ENCODE measurements at regions not wholly inside any gene's neighbourhood (a gene's known extent, or its start where the extent isn't known, plus 50 kb on each side); places are given as distances from the start of the nearest gene placed in this dataset.

DNA sequence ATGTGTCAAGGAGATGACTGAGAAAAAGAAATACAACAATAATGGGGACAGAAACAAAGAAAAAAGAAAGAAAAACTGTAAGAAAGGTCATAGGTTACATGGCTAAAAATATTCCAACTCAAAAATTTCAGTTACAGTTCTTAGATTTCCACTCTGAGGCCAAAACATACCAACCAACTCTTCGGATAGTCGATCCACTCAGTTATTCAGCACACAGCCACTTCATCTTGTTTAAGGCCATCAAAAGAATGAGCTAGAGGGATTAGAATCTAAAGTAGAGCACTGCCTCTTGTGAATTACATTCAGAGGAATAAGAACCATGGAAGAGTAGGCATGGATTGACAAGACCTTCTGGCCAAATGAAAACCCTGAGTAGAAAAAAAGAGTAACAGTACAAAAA is 277.0 kb downstream of the MRPL39 start:
- peak; percentile 22 for DNase-seq (ENCODE audit: low read depth, low spot score)

DNA sequence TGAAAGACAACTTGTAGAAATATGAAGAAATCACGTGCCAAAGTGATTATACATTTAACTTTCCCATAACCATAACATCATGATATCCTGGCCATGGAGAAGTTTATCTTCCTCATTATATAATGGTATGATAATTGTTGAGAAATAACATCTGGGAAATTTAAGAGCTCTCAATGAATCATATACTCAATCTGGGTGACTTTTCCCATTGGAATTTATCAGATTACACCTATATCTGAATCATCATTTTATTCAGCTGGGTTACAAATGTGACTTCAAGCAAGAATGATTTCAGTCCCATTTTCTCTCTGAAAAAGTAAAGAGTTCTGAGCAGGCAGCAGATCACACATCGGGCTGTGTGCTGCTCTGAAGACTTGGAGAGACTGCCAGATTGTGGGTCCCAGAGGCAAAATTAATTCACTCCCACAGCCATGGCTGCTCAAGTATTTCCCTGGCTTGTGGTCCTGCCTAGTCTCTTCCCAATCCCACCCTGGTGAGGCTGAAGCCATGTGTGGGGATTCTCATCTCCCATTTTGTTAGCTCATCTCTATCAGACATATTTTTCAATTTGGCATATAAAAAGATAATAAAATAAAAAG is 278.0 kb downstream of the MRPL39 start:
- DNase-seq (ENCODE audit: low read depth, low spot score) = peak; percentile 28

GRCh38 chr21:25328736-25329135 is 278.5 kb downstream of the MRPL39 start:
- DNase-seq (ENCODE audit: low read depth, low spot score) = no peak

GRCh38 chr21:25326181-25326580 is 281.1 kb downstream of the MRPL39 start:
- no peak for DNase-seq (ENCODE audit: low read depth, low spot score)

DNA sequence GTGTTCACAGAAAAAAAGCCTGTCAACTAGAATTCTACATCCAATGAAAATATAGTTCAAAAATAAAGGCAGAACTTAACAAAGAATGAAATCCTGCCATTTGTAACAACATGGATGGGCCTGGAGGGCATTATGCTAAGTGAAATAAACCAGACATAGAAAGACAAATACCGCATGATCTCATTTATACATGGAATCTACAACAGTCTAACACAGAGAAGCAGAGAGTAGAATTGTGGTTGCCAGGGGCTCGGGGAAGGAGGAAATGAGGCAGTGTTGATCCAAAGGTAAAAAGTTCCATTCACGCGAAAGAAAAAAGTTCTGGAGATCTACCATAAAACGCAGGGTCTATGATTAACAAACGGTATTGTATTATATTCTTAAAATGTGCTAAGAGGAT is 282.6 kb downstream of the MRPL39 start:
- DNase-seq (ENCODE audit: low read depth, low spot score) = peak; percentile 48

GRCh38 chr21:25323356-25323949 is 283.8 kb downstream of the MRPL39 start:
- DNase-seq (ENCODE audit: low read depth, low spot score) = no peak

GRCh38 chr21:25314247-25314646 is 293.0 kb downstream of the MRPL39 start:
- no peak for DNase-seq (ENCODE audit: low read depth, low spot score)

- peak; percentile 47 for DNase-seq (ENCODE audit: low read depth, low spot score)
Measured at GRCh38 chr21:25313829-25314228, 293.5 kb downstream of the MRPL39 start.

GRCh38 chr21:25307489-25307888 is 299.8 kb downstream of the MRPL39 start:
- DNase-seq (ENCODE audit: low read depth, low spot score) = peak; percentile 55

DNA sequence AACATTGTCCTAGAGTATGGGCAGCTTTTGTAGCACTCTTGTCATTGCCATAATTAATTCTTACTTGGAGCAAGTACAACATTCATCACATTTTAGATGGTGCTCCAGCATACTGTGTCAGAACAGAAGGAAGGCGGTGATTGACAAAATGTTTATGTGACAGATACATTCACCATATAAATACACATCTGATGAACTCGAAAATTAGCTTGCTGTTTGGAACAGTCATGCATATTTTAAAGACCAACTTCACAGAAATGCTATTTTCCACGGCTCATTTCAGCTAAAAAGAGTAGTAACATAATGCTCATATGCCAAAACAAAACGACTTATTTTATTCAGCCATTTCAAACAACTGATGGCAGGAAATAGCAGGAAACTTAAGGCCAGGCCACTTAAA is 302.7 kb downstream of the MRPL39 start:
- DNase-seq (ENCODE audit: low read depth, low spot score) = no peak

DNA sequence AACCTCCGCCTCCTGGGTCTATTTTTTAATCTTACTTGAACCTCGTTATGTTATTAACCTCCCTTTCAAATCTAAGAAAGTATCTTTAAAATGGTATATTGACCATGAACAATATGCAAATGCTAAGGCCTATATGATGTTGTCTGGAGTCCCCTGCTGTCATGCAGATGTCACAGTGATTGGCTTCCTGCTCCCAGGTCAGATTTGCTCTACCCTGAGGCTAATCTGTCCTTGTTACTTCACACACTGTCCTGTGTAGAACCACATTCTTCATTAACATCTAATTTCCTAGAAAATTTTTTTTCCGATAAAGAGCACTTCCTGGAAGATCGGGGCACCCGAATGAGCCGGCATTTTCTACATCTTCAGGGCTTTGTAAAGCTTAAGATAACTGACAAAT is 306.6 kb downstream of the MRPL39 start:
- no peak for DNase-seq (ENCODE audit: low read depth, low spot score)

- DNase-seq (ENCODE audit: low read depth, low spot score) = peak; percentile 46
Measured at GRCh38 chr21:25298512-25299491, 308.5 kb downstream of the MRPL39 start.

DNA sequence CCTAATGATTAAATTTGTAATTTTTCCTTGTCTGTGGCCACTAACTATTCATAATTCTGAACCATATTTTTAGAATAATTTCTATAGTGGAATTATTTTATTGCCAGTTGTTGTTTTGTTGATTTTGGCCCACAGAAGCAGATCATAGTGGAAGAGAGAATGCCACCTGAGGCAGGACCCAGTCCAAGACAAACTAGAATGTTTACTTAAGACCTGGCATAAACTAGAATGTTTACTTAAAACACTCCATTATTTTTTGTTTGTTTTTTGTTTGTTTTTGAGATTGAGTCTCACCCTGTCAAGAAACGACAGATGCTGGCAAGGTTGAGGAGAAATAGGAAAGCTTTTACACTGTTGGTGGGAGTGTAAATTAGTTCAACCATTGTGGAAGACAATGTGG is 310.2 kb downstream of the MRPL39 start:
- DNase-seq (ENCODE audit: low read depth, low spot score) = no peak

DNA sequence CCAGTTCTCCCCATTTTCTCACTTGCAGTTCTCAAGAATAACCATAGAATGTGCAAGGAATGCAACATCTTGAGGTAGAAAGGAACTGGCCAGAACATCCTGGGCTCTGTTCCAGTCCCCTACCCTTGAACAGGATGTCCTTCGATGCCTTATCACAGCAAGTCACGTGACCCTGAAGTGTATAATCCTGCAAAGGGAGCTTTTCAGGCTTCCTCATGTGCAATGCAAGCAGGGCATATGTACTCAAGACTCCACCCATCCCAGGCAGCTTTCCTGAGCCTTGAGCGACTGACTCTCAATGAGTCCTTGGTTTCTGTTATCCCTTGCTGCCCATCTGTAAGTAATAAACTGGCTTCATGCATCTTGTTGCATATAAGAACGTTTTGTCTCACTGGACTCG is 311.0 kb downstream of the MRPL39 start:
- no peak for DNase-seq (ENCODE audit: low read depth, low spot score)

DNA sequence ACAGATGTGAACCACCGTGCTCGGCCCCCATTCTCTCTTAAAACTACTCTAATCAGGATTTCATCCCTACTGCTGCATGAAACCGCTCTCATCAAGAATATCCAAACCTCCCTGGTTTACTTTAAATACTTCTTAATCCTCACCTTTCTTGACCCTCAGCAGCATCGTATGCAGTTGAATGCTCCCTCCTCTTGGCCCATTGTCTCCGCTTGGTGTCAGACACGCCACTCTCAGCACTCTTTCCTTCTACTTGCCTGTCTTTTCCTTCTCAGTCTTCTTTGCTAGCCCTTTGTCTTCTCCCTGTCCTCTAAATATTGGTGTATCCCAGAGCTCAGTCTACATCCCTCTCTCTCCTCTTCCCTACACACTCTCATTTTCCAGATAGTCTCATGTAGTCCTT is 314.9 kb downstream of the MRPL39 start:
- DNase-seq (ENCODE audit: low read depth, low spot score) = no peak

DNA sequence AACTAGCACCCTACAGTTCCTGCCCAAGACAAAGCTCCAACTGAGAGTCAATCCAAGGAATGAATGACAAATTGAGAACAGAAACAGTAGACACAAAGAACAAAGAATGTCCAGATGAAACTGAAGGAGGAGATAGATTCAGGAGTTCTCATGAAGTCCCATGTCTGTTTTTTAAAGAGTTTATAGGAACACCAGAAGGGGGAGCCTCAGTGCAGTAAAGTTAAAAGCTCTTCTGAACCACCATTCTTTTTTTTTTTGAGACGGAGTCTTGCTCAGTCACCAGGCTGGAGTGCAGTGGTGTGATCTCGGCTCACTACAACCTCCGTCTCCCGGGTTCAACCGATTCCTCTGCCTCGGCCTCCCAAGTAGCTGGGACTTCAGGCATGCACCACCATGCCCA is 323.6 kb downstream of the MRPL39 start:
- peak; percentile 12 for DNase-seq (ENCODE audit: low read depth, low spot score)

DNA sequence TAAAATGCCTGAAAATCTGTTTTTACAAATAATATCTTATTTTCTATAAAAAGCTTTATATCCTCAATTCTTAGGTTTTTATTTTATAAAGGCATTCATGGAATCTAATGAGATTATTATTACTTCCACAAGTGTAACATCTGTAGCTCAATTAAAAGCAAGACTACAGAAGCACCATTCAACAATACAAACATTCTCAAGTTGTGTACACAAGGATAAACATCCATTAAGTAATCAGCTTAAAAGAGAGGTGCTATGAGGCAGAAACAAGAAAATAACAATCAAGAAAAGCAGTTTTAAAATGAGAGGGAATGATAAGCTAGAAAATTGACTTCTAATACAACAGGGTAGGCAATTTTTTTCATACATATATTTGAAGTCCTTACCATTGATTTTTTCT is 326.1 kb downstream of the MRPL39 start:
- DNase-seq (ENCODE audit: low read depth, low spot score) = no peak

DNA sequence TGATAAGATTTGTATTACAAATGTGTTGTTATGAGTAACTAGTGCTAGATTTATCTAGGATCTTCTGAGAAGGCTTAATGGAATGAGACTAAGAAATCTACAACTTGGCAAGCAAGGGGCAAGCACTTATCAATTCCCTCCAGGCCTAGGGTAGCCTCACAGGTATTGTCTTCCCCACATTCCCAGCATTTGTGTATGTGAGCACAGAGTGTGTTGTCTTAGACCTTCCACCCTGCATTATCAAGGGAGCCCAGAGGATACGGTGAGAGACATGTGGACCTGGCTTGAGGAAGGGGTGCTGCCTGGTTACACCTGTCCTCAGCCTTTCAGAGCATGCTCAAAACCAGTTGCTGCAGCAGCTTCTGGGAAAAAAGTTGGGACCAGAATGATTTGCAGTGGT is 327.2 kb downstream of the MRPL39 start:
- DNase-seq (ENCODE audit: low read depth, low spot score) = no peak

DNA sequence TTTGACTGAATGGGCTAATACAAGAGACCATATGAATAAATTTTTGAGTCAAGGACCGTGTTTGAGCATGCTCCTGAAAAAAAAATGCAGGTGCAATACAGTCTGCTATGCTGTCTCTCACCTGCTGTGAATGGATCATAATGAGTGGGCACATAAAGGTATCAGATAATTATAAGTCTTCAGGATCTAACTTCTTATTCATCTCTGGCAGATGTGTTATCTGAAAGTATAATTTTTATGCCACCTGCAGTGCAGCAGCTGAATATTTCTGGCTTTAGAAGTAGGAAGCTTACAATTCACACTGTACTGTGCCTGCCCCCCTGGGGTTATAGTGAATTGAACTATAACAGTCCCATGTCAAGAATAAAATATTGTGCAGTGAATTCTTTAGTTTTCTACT is 333.3 kb downstream of the MRPL39 start:
- DNase-seq (ENCODE audit: low read depth, low spot score) = no peak

DNA sequence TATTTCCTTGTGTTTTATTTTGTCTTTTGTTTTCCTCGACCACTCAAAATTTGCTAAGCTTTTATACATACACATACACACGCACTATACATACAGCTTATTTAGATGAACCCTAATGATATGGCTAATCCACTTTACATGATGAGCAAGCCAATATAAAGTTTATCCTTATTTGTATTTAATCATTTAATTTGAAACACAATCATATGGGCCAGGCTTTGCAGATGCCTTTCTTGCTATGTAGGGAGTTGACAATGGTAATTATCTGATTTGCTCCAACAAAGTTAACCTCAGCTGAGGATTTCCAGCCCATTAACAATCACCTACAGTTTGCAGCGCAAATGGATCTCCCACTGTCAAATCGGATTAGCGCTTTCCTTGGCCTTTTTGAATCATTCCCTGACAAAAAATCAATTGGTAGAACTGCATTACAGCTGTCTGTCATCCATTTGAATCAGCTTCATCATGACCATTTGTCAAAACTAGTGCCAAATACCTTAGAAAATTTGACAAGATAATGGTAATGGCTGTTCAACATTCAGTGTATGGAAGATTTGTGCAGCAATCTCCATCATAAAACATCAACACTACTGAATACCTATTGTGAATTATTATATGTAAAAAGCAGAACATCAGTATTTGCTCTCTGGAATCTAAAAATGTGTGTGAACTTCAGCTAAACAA is 352.6 kb downstream of the MRPL39 start:
- DNase-seq (ENCODE audit: low read depth, low spot score) = no peak

DNA sequence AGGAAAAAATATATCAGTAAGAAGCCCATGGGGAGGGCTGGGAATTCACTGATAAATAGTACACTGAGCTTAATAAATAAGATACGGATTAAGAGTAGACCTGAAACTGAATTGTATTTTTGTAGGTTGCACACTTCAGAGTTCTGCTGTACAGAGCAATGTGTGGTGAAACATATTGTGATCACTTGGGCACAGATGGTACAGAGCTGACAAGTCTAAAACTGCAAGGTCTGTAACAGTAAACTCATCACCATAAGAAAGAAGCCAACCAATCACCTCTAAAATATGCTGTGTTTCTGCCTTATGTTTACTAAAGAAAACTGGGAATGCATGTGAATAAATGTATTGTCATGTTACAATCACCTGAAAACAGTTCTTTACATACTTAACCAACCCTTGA is 360.7 kb downstream of the MRPL39 start:
- no peak for DNase-seq (ENCODE audit: low read depth, low spot score)

DNA sequence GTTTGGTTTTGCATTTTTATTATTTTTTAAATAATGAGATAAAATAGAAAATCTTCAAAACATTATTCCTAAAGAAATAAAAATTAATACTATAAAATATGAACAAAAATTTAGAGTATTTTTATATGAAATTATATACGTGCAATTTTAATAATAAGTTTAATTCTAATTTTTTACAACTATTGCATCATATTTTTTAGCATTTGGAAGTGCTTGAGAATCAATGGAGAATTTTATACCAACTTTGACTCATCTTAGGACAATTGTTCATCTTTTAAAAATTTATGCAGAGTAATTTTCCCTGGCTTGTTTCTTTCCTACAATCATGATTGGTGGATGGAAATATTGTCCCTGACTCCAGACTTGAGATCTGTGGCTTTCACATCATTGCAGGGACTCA is 362.5 kb downstream of the MRPL39 start:
- DNase-seq (ENCODE audit: low read depth, low spot score) = no peak
